ENCODE measurements at regions not wholly inside any gene's neighbourhood (a gene's known extent, or its start where the extent isn't known, plus 50 kb on each side); places are given as distances from the start of the nearest gene placed in this dataset.
"Not testable (repeated sequence)": the region's sequence is repeated elsewhere in the genome, so short reads cannot be mapped to it uniquely, and the experiment has no call there.

DNA sequence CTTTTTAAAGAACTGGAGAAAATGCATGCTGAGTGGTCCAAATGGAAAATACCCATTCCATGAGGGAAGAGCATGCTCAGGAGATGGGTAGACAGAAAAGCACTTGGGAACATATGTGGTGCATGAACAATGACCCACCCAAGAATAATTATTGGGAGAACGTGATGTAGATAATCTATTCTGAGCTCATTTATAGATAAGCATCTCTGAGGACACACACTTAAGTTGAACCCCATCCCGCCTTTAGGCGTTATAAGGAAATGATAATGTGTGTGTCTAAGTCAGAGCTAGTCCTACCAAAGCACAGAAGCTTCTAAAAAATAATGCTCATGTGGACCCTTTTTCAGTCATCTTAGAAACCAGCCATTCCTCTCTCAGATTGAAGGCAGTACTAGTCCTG, 189.9 kb downstream of the KTN1 start:
- no peak for DNase-seq

DNA sequence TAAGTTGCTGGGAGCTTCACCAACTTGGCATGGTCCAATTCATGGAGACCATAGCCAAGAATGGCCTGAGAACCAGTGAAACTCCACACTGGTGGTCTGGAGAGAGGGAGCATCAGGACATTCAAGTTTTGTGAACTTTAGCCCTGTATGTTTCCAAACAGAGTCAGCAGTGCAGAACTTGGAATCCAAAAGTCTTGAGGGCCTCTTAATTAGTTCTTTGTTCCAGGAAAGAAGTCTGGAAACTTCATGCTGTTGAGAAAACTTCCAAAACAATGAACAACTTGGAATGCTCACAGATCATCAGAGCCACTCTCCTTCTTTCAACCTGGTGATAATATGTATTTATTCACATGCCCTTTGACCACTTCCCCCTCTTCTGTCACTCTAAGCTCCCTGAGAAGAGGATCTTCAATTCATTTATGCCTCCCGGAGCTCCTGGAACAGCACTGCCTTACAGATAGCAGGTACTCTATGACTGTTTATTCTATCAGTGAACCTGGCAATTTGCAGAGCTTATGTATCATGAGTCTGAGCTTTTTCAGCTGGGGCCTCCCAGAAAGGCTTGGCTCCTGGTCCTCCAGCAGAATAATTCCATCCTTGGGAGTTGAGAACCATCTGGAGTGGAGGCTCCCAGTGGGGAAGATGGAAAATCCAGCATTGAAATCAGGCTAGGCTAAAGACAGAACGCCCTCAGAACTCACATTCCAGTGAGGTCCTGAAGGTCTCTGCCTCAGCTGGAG, 191.4 kb downstream of the KTN1 start:
- DNase-seq = no peak

DNA sequence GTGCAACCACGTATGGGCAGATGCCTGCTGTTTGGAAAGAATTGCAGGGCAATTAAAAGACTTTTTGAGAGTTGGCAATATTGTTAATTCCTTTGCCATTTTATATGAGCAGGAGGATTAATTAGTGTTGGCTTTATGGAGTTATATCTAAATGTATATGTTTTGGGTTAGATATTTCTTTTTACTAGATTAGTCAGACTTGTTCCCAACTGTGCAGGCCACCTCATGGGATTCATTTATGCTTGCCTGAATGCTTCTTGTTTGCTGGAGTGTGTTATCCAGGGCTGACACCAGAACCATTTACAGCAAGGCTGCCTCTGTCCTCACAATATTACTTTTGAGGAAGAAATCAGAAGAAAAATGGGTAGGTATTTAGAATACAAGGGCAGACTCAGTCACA, 192.5 kb downstream of the KTN1 start:
- DNase-seq = peak; percentile 66

DNA sequence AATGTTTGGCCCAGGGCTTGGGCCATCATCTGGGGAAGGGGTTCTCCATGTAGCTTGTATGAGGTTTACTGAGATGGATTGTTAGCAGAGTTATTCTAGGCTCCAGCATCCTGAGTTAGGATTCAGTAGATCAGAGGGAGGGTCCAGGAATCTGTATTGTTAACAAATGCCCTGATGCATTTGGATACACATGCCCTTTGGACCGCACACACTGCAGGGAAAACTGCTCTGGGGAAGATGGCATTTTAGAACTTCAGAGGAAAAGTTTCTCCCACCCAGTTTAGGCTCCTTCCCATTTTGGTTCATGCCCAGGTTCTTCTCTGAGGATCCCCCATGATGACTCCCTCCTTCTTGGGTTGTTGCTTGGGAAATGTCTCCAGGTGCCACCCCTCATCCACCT, 193.3 kb downstream of the KTN1 start:
- DNase-seq = no peak

DNA sequence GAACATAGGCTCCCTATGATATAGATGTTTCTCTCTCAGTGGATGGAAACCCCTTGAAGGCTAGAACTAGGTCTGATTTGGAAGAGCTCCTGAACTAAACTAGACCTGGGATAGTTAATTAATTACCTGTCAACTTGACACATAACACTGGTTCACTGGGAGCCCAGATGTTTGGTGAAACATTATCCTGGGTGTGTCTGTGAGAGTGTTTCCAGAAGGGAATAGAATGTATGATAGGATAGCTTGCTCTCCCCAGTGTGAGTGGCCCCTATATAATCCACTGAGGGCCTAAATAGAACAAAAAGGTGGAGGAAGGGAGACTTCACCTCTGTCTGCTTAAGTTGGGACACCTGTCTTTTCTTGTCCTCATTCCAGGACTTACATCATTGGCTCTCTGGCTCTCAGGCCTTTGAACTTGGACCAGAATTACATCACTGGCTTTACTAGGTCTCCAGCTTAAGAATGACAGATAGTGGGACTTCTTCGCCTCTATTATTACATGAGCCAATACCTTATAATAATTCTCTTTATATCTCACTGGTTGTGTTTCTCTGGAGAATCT, 194.1 kb downstream of the KTN1 start:
- DNase-seq = no peak

DNA sequence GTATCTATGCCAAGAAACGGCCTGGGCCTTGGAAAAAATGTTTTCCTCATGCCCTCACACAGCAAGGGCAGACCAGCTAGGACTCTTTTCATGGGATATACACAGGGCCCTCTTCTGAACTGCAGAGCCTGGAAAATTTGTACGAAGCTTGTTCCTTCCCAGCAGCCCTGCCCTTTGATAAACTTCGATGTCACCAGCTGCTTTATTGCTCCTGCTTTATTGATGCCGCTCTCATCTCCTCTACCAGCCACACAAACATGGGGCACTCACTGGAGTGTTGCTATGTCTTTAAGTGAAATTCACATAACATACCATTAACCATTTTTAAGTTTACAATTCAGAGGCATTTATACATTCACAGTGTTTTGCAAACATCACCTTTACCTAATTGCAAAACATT, 197.9 kb downstream of the KTN1 start:
- no peak for DNase-seq

DNA sequence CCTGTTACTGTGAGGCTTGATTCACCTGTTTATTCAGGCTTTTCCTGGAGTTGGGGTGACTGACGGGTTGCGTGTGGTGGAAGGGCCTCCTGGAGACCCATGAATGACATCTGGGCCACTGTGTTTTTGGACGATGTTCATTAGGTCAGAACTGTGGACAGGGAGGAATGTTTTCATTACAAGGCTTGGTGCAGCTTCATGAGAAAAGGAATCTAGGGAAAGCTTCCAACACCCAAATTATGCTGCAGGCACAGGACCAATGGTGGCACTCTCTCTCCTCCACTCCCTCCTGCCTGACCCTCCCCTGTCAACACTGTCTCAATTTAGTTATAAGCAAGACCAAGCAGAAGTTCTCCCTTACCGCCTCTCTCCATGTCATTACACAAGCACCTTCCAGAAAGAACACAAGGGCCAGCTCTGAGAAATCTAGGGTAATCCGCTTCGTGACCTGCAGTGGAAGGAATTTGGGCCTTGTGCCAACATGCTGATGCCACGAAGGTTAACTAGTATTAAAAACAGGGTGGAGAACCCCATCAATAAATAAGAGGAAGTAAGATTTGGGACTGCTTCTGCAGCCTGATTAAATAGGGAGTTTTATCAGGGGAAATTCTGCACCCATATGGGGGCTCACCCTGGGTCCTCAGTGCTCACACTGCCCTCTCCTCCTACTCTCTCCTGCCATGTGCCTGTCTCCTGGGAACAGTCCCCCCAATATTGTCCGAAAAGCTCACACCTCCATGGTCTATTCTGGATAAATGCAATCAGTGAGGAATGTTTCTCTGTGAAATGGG, 200.3 kb downstream of the KTN1 start:
- peak; percentile 46 for DNase-seq

DNA sequence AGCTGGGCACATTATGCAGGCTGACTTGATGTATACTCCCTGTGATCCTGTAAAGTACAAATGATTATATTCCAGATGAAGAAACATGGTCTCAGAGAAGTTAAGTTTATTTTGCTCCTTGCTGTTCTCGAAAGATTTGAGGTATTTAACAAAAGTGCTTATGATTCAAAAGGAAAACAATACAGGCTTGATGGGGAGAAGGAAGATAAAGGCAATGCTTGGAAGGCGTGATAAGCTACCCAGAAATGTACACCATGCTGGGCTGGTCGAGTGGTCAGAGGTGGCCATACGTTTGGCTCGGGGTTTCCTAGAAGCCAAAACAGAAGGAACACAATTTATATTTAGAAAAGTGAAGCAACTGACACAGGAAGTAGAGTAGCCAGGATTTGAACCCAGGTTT, 201.0 kb downstream of the KTN1 start:
- no peak for DNase-seq

DNA sequence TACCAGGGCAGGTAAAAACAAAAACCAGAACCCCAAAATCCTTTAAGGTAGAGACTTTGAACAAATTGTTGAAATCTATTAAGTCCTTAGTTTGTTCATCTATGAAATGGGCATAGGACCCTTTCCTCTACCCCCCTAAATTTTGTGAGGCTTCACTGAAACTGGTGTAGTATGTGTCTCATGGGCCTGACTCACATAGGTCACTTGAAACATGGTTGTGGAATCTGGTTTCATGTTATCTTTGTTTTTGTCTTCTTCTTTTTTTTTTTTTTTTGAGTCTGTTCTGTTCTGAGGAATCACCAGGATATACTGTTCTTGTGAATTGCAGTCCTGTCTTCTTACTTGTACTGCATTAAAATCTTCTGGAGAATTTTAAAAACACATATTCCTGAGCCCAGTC, 202.2 kb downstream of the KTN1 start:
- DNase-seq = no peak

DNA sequence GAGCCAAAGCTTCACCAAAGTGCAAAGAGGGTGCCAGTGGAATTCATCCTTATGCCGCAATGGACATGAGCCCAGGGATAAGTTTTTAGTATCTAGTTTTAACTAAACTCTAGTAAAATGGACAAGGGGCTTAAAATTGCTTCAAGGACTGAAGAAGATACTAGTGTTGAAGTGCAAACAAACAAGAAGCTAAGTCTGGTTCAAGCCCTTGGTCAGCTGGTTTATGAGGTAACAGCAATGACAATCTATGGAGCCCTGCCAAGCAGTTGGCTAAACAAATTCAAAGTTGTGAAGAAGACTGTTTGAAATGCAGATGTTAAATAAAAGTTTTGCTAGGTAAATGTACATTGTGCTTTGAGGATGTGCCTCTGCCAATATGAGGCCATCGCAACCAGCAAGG, 209.4 kb downstream of the KTN1 start:
- no peak for DNase-seq

DNA sequence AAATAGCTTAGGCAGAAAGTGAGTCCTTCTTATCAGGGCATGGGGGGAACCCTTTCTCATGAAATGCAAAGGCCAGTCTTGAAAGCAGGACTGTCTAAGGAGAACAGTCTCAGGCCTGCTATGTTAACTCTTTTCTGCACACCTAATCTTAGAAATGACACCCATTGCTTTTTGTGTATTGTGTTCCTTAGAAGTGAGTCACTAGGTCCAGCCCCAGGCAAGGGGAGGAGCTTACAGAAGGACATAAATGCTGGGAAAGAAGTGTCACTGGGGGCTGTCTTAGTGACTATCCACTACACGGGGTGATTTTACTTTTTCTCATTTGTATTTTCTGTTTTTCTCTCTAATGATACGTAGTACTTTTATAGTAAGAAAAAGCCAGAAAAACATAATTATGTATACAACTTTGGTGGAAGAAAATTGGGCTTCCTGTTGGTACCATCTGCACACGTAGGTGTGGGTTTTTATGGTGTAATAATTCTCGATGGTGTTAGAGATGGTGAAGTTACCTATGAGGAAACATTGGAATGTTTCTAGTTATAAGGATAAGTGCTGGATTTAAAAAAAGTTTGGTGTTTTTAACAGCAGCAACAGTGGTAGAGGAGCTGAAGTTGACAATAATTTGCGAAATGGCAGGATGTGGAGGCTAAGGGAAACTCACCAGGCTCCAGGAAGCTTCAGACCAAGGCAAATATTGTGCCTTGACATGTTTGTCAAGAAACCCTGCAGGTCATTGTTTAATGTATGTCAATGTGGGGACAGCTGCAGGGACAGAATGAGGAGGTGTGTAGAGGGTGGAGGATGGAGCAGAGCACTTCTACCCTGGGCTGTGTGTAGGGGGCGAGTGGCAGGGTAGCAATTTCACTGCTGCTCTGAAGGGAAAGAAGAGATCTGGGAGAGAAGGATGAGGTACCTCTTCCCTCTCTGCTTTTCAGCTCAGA, 214.9 kb downstream of the KTN1 start:
- DNase-seq = no peak

DNA sequence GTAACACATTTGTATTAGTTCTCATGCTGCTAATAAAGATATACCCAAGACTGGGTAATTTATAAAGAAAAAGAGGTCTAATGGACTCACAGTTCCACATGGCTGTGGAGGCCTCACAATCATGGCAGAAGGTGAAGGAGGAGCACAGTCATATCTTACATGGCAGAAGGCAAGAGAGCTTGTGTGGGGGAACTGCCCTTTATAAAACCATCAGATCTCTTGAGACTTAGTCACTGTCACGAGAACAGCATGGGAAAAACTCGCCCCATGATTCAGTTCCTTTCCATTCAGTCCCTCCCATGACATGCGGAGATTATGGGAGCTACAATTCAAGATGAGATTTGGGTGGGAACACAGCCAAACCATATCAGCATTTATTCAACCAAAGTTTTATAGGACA, 216.5 kb downstream of the KTN1 start:
- not testable (repeated sequence) for DNase-seq

DNA sequence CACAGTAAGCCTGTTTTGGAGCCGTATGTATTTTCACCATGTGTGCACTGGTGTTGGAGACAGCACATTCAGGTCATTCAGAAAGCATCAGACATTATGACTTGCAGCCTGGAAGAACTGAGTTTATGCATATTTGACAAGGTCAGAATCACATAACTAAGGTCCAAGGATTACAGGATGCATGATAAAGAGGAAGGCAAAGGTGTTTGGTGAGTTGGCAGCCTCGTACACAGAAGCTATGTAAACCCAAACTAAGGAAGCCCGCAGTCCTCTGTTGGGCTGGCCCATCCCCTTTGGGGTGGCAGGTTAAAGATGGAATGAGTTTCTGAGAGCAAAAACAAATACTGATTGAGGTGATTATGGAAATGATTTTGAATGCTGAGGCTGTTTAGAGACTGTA, 218.4 kb downstream of the KTN1 start:
- no peak for DNase-seq

DNA sequence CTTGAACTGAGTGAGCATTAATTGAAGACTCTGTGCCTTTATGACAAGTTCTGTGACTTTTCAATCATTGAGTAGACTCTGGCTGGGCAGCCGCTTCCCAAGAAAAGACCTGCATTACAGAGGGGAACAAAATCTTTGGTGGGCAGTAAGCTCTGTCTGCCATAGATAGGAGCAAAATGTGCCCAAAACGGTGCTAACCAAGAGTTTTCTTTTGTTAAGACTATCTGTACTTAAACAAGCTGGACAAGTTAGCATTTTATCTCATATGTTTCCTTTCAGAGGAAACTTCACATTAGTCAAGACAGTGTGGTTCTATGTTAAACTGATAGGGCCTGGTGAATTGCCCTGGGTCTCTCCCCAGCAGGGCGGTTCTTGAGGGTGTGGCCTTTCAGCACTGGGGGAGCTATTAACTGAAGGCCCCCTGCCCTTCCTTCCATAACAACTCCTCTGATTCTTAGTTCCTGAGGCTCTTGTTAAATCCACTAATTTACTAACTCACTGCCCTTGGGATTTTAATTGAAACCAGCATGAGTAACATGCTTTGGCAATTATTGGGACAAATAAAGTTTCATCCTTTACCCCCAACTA, 219.6 kb downstream of the KTN1 start:
- DNase-seq = no peak

DNA sequence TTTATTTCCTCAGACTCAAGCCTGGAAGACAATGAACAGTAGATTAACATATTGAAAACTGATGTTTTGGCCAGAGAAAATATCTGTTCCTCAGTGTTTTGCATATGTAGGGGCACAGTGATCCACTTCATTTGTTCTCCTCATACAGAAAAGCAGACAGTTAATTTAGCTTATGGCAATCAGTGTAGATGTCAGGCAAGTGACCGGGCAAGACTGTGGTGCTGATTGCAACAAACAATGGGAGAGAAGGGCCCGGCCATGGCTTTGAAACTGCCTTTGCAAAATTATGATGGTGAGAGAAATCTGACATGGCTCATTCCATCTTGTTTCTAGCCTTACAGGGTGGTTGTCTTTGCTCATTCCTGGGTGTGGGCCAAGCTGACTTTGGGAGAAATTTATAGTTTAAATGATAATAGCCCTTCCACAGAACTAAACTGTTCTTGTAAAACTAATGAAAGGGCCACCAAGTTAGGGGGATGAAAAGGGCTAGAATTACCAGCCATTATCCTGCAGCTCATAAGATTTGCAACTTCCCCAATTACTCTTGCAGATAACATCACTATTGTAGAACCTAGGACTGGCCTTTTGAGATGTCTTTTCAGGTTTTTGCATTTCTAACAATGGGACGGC, 220.3 kb downstream of the KTN1 start:
- no peak for DNase-seq

DNA sequence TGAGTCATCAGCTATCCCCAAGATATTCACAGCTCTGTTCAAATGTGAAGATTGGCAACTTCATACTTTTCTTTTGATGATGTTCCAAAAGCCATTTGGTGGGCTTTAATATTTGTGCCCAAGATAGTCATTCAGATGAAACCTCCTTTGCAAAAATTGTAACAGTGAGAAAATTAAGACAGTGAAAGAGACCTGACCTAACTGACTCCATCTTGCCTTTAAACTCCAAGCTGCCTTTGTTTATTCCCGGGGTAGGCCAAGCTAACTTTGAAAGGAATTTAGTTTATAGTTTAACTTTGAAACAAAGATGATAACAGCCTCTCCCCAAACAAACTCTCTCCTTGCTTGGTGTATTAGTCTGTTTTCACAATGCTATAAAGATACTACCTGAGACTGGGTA, 221.1 kb downstream of the KTN1 start:
- no peak for DNase-seq

DNA sequence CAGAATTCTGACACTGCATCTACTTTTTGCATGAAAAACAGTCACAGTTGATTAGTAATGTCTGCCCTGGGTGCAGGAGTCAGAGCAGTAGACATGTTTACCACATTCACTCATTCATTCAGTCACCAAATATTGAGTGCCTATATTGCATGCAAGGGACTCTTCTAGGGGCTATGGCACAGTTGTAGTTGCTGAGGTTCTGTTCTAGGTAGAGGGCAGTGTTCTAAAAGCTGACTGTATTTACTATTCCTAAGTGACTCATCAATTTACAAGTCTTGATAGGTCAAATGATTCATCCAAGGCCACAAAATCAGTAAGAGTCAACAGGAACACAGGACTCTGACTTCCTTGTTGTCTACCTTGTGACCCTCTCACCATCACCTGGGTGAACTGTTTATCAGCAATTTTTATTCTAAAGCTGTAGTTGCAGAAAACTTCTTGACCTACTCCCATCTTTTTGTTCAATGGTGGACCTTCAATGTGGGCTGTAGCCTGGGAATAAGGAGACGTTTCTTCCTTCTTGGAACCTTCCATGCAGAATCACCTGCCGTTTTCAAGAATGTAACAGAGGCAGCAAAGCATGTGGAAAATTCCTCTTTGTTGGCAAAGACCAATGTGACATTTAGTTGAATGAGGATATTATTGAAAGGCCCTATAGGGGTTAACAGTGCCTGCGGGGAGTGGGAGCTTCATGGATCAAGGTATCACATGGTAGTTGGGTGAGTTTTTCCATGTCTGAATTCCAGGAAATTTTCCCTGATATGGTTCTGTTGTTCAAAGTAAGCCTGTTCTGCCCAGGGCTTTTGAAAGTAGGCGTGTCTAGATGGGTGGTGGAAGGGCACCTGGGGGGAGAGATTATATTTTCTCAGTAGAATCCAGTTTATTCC, 223.2 kb downstream of the KTN1 start:
- no peak for DNase-seq

DNA sequence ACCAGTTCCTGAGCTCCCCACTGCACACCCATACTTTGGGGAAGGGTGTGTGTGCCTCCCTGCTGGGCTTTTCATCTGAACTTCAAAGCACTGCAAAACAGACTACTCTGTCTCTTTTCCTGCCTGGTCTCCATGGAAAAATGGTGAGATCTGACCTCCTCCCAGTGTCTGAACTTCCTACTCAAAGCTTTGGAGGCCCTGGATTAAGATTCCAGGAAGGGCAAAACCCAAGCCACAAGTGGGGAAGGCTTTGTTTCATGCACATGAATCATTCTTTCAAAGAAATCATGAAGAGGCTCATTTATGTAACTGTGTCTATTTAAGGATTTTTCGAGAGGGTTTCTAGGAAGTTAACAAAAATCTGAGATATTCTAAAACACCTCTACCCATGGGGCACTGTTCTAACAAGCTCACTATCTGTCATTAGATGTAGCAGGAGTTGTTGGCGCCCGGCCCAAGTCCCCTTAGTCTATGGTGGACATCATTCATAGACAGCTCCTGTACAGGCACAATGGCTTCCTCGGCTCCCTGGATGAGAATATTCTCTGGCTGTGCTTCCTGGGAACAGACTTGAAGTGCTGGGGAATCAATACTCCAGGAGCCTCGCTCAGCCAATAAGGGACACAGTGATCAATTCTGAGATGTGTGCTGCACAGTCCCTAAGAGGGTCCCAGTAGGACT, 224.0 kb downstream of the KTN1 start:
- no peak for DNase-seq

DNA sequence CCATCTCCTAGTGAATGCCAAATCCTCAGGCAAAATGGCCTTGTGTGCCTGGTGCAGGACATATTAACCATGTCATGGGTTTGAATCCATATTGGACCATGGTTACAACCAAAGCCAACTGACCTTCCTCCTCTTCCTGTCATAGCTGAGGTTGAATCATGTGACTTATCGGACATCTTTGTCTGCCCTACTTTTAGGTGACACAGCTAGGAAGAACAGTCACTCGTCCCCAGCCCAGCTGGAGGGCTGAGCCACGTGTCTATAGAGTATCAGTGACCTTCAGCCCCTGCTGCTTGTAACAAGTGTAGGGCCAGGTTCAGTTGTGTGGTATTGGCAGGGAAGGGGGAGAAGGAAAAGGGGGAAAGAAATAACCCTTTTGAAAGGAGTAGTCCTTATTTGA, 225.2 kb downstream of the KTN1 start:
- no peak for DNase-seq

DNA sequence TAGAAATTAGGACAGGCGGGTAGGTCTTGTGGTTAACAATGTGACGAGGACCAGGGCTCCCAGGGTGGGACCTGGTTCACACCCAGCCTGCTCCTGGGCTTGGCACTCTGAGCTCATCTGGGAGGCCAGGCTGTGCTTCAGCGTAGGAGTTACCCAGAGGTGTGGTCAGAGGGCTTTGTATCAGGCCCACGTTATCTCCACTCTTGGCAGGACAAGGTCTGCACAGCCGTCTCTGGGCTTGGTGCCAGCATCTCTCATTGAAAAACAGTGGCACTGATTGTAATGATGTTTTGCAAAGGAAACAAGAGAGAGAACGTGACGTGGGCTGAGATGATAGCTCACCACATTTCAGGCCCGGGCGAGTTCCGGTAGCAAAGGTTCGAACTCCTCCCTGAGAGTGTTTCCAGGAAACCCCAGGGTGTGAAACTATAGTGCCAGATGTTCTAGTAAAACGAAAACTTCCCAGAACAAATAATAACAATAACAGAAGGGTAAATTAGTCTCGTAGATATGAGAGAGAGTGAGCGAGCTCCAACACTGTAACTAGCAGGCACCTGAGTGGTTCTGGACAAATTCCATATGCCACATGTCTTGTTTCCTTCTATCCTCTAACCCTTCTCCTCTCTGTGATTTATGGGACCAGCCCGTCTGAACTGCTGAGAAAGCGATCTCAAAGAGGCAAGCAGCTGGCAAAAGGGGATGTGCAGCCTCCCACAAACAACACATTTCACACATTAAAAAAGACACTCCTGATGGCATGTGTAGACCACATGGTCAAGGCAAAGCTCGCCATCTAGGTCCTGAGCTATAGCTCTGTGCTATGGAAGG, 227.3 kb downstream of the KTN1 start:
- peak; percentile 28 for DNase-seq
